HG02981 (cell line): ENCODE measurements at regions not wholly inside any gene's neighbourhood (a gene's known extent, or its start where the extent isn't known, plus 50 kb on each side); places are given as distances from the start of the nearest gene placed in this dataset.

ENCODE experiments used
- ATAC-seq: cut with Tn5 transposase; IDR thresholded peaks from one replicate; pipeline ENCODE4 v1.9.1; 2021; ENCODE audit warnings: mild to moderate bottlenecking, moderate library complexity; ENCODE audit not compliant: unreplicated experiment

DNA sequence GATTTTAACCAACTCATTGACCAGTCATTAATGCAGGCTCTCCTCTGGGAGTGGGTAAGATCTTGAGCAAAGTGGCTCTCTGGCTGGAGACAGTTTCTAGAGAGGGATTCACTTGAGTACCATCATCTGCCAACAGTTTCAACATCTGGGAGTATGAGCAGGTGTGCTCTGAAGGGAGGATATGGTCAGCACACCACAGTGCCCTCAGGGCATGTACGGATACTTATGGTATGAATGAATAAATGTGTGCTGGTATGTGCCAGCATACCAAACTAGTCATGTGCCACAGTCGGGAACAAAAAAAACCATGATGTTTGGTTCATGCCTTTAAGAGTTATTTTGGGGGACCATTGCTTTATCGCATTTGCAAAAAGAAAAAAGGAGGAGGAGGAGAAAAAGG lies 1197.5 kb upstream of the TENM4 start:
- no peak for ATAC-seq

DNA sequence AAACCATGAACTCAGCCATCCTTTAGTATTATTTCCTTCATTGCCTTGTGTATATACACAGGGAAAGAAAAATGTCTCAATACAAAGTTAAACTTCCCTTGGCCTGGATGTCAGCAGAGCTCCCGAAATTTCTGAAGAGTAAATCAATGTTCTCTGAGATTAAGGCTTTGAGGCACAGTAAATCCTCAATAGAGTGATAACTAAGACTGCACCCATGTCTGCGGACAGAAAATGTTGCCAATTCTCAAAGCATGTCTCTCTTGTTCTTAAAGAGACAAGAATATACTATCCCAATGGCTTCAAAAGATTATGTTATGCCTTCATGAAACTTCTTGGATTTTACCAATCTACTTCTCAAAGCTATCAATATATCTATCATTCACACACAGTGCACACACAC lies 1196.7 kb upstream of the TENM4 start:
- no peak for ATAC-seq

DNA sequence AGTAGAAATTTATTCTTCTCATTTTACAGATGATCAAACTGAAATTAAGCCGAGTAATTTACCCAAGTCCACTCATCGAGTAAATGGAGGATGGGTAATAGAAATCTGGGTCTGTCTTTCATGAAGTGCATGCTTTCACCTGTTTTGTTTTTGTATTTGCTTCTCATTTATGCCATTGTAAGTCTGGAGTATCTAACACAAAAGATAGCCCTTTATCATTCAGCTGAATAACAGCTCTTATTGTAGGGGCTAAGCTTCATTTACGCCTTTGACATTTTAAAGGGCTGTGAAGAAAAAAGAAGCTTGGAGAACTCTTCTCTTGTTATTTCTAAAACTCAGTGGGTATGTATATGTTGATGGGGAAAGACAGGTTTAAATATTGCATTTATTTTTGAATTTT lies 1196.2 kb upstream of the TENM4 start:
- ATAC-seq: no peak

DNA sequence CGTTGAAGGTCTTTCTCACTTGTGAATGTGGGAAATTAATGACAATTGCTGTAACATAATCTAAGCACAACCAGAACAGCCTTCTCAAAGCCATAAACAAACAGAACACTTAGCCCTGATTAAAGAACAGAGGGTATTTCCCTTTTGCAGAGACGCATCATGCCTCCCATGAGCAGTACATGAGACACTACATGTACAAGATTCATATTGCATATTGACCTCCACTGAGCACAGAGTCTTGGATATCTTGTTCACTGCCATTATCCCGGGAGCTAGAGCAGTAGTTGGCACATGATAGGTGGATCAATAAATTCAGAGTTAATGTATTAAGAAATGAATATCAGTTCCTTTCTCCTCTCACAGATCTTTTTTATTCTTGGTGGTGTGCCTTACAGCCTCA lies 1194.3 kb upstream of the TENM4 start:
- ATAC-seq: no peak

DNA sequence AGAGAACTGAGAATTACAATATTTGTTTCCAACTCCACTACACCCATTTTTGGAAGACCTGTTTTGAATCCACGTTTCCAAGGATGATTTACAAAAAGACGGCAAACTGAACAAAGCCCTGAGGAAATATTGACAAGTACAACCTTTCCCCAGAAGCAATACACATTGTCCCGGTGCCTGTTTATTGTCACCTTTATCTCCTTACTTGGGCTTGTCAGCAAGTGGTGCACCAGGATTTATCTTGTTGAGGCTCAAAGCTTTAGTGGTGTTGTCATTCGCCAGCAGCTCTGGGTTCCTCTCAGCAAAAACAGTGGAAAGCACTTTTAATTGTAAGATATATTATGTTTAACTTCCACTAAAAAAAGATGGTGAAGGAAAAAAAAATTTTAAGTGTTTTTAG lies 1191.9 kb upstream of the TENM4 start:
- no peak for ATAC-seq

DNA sequence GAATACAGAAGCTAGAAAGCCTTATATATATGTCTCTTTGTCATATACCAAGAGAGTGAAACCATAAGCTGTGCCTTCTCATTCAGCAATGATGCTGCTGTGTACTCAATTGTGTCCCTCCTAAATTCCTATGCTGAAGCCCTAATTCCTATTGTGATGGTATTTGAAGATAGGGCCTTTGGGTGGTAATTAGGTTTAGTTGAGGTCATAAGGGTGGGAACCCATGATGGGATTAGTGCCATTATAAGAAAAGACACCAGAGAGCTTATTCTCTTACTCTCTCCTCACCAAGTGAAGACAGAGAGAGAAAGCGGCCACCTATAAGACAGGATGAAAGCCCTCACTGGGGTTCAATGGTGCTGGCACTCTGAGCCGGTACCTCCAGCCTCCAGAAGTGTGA lies 1191.3 kb upstream of the TENM4 start:
- no peak for ATAC-seq

DNA sequence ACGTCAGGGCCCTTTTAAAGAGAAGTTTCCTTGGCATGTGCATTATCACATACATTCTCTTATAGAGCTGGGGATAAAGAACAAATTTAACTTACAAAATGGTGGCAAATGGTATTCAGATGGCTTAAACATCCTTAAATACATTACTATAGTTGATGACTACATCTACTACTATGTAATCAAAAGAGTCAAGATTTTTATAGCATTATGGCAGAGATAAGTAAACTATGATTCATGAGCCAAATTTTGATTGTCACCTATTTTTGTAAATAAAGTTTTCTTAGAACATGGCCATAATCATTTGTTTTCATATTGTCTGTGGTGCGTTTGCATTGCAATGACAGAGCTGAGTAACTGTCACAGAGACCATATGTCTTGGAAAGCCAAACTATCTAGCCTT lies 1188.6 kb upstream of the TENM4 start:
- no peak for ATAC-seq

DNA sequence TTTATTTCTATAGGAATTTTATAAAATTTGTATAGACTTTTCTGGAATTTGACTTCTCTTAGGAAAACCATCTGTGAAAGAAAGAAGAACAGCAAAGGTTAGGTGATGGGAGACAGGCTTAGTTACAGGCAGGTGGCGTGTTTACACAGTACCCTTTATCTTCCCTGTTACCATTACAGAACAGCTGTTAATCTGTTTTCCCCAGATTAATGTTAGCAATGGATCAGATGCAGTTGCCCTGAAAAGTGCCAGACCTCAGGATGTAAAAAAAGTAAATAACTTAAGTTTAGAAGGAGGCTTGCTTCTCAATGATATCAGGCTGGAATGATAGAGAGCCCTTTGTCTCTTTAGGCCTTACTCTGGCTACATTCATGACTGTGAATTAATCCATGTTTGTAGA lies 1186.5 kb upstream of the TENM4 start:
- ATAC-seq: no peak

DNA sequence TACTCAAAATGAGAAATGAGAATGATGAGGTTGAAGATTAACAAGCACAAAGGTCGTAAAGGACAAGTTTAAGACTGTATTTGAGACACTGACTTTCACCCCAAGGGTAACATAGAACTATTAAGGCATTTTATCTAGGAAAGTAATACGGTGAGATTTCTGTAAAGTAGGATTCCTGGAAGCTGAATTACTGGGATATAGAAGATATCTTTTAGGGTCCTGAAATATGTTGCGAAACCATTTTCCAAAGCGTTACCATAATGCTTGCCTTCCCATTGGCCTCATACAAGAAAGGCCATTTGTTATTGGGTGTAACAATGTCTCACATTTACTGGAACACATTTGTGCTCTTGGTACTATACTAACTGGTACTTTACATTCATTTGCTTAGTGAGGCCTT lies 1185.9 kb upstream of the TENM4 start:
- no peak for ATAC-seq

DNA sequence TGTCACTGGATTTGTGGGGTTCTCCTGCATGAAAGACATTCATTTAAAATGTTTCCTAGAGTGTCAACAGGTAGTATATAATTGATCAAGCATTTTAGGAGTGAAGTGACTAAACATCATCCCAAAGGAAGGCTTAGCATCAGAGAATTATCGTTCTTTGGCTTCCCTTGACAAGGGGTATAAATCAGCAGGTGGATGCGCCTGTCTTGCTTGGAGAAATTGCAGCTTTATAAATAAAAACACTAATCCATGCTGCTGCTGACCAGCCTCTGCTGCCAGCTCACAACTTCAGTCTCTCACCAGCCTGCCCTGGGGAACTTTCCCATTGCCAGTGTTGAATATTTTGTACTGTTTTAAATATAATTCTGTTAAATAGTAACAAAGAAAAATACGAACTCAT lies 1184.7 kb upstream of the TENM4 start:
- no peak for ATAC-seq

DNA sequence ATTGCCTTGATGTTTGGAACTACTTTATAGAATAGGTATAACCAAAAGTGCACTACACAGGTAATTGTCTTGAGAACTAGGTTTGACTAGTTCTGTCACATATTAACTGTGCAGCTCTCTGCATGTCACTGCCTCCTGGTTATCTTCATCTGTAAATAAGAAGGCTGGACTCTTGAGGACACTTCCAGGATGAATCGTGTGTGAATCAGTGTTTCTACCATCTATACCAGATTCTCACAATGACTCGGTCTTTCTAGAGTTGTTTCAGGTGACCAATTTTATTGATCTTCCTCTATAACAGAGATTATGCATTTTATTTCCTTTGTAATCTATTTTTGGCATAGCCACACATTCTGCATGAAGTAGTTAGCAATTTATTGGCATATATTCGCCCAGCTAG lies 1181.0 kb upstream of the TENM4 start:
- ATAC-seq: no peak

DNA sequence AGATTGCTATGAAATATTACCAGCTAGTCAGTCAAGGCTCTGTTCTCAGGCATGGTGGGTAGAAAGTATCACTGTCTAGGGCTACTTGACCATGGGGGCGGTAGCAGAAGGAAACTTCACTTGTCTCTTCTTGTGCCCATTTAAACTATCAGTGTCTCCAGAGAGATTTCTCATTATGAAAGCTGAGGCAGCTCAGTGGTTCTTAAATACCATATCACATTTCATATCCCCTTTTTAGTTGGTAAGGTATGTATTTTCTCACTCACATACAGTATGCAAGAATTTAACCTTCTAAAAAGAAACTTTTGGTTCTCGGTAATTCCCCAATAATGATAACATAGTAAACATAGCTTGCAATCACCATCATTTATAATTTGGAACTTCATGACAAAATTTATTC lies 1180.0 kb upstream of the TENM4 start:
- ATAC-seq: no peak

DNA sequence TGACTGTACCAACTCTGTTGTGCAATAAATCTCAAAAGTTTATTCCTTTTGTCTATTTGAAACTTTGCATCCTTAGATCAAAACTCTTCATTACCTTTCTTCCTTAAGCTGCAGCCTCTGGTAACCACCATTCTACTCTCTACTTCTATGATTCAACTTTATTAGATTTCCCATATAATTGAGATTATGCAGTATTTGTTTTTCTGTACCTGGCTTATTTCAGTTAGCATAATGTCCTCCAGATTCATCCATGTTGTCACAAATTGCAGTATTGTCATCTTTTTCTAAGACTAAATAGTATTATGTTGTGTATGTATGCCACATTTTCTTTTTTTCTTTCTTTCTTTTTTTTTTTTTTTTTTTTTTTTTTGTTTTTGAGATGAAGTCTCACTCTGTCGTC lies 1176.3 kb upstream of the TENM4 start:
- ATAC-seq: no peak

DNA sequence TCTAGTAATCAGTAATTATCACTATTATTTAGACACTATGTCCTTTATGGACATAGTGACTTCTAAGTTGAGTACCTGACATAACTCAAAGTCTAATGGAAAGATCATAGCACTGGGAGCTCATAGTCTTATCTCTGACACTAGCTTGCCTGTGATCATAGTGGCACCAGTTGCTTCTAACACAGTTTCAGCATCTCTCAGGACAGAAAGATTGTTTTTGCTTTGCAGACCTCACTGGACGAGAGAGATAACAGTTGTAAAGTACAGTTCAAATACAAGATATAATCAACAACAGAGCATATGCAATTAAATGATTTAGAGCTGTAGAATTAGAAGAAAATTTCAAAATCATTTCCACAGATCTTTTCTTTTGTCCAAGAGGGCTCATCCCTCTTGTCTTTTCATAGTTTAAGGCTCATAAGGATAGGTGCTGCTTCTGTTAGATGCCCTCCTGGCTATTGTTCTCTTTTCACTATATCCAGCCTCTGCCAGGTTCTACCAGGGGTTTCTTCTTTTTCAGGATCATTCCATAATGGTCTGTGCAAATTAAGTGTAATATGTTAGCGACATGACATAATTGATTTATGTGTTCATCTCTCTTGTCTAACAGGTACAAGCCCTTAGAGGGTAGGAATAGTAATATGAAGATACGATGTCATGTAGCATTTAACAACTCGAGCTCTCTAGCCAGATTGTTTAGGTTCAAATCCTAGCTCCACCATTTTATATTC lies 1175.4 kb upstream of the TENM4 start:
- ATAC-seq: no peak

DNA sequence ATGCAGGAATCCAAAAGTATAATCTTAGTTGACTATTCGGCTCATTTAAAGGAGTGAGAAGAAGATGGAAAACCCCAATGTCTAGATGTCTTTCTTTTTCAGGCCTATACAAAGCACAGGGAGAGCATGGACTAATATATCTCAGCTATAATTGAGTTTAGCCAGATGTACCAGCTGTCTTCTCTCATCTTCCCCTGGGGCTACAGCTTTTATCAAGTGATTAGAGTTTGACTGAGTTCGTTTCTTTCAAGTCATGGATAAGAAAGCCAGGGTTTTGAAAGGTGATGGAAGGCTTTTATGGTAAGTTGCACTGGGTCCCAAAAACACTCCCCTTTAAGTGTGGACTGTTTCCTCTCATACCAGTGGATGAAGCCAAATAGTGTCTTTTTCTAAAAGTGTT lies 1172.8 kb upstream of the TENM4 start:
- ATAC-seq: no peak

DNA sequence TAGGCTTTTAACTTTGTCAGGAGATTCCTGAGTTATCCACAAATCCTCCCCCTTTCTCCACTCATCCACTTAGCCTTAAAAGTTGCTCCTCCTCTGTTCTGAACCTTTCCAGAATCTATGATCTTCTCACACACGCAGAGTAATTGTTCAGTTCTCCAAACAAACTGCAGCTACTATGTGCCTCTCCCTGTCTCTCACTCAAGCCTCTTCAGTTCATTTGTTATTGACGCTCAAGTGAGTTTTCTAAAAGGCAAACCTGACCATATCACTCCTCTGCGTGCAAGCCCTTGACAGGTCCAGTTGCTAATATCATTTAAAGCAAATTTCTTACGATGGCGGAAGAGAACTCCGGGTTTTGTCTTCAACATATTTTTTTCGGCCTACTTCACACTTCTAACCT lies 1169.7 kb upstream of the TENM4 start:
- no peak for ATAC-seq

DNA sequence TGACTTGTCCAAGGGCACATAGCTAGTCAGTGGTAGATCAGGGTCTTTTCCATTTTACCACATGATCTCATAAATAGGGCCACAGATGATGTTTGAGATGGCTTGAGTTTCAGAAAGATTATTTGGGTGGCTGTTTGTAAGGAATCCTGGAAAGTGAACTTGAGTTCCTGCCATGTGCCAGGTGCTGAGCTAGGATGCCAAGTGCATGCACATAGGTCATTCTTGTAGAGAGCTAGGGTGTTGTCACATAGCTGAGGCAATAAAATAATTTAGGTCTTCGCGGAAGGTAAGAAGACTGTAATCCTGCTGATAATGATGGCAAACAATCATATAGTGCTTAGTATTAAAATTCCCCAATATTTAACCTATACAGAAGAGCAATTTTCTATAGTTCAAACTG lies 1162.6 kb upstream of the TENM4 start:
- no peak for ATAC-seq

DNA sequence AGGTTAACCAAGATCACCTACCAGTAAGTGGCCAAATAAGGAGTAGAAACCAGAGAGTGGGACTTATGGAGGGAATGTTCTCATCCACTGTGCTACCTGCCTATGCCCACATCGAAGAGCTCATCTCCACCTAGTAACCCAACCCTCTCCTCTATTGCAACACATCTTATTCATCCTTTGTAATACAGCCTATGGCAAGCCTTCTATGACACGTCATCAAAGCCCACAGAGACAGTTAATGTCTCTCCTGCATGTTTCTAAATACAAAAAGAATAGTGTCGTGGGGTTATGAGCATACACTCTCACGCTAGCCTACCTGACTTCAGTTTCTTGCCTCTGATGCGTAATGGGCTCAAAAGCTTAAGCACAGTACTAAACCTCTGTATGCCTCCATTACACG lies 1158.1 kb upstream of the TENM4 start:
- no peak for ATAC-seq

DNA sequence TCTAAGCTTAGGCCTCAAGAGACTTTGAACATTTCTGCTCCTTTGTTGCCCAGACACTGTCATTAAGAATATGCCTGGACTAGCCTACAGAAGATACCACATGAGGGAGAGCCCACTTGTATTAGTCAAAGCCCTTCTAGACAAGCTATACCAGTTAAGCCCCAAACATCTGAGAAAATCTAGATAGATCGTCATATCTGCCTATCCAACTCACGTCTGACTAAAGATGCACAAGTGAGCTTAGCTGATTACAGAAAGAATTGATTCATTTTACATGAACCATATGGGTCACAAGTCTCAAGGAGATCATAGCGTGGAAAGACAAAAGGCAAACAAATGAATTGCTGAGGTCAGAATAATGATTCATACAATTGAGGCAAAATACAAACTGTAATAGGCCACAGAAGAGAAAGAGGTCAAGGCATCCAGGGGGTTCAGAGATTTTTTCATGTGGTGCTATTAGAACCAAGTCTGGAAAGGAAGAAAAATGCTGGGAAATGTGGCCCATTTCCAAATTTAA lies 1155.5 kb upstream of the TENM4 start:
- ATAC-seq: no peak

DNA sequence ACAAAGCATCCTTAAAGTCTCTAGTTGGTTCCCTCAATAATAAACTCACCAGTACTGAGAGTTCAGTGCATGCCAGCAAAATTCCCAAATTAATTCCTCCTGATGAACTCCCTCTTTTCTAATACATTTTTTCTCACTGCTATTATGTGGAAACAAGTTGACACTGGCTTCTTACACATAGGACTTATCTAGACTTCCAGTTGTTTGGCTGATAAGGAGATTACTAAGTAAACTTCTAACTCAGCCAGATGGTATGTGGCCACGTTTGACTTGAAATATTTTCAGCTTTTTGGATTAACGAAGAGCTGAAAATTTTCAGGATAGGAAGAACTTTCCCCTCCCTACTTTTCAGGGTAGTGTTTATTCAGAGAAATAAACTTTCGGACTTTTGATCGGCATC lies 1154.2 kb upstream of the TENM4 start:
- no peak for ATAC-seq

DNA sequence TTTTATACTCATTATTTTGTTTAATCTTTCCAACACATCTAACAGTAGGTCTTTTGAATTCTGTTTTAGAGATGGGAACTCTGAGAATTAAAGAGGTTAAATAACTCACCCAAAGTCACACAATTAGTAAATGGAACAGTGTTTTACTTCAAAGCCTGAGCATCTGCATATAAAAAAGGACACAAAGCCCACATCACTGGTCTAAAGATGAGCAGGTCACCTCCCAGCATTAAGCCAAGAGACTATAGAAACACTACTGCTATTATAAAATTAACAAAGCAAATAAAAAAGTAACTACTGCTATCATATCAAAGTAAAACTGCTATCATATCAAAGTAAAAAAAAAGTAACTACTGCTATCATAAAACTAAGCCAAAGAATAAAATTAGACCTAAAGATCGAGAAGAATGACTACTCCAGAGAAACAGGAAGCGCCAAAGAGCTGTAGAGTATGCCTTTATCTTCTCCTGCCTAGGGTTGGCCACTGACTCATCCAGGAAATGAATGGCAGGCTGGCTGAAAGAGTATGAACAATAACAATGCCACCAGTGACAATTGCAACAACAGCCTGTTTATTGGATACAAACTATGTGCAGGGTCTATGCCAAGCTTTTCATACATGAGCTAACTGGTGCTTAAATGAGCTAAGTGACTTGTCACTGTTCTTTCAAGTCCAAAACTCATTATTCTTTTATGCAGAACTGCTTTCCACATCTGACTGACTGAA lies 1153.0 kb upstream of the TENM4 start:
- no peak for ATAC-seq

DNA sequence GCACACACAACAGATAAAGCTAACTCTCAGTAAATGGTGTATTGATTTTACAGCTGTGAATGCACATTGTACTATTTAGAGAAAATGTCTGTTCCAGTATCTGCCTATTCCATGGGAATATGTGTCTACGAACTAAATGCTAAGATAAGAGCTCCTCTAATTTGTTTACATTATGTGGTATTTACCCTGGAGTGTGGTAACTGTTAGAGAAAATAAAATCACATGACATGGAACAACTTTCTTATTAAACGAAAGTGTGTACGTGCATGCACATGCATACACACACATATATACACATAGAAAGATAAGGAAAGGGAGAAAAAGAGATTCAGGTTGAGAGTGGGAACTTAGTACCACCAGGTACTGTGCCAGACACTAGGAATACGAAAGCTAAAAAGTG lies 1151.7 kb upstream of the TENM4 start:
- ATAC-seq: no peak

DNA sequence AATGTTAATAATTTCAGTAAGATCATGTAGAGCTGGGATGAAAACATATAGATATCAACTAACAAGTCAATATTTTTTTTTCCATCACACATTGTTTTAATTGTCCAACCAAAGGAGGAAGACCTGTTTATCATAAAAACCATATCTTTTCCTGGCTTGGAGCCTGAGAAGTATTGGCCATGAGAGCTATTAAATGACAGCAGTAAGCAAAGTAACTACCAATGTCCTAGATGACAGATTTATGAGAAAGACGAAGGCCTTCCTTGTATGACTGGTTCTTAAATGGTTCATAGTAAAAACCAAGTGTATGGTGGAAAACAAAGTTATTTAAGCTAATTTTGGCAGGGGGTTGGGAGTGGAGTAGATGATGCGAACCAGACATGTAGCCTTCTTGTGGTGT lies 1147.1 kb upstream of the TENM4 start:
- no peak for ATAC-seq
